GM21737 (cell line): ENCODE measurements at regions not wholly inside any gene's neighbourhood (a gene's known extent, or its start where the extent isn't known, plus 50 kb on each side); places are given as distances from the start of the nearest gene placed in this dataset.

Experiments used
- ATAC-seq: cut with Tn5 transposase; IDR thresholded peaks from one replicate; pipeline ENCODE4 v1.9.1; 2021; ENCODE audit warnings: mild to moderate bottlenecking, moderate library complexity; ENCODE audit not compliant: unreplicated experiment

DNA sequence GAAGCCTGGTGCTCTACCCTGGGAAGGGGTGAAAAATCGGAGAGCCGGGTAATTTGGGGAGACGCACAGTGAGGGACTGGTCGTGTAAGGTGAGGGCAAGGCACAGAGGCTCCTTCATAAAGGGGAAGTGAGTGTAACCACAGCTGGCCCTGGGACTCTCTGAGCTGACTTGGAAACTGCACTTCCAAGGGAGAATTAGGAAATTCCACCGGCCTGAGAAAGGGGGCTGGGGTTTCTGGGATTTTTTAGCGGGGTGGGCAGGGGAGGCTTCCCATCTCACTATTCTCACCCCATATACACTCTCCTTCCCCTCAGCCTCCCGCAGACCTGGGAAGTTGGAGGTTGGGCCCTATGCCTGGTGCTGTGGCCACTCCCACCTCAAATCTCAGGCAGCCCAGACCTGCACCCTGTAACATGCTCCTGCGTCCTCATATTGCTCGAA lies 88.3 kb upstream of the IPO9 start:
- no peak for ATAC-seq

DNA sequence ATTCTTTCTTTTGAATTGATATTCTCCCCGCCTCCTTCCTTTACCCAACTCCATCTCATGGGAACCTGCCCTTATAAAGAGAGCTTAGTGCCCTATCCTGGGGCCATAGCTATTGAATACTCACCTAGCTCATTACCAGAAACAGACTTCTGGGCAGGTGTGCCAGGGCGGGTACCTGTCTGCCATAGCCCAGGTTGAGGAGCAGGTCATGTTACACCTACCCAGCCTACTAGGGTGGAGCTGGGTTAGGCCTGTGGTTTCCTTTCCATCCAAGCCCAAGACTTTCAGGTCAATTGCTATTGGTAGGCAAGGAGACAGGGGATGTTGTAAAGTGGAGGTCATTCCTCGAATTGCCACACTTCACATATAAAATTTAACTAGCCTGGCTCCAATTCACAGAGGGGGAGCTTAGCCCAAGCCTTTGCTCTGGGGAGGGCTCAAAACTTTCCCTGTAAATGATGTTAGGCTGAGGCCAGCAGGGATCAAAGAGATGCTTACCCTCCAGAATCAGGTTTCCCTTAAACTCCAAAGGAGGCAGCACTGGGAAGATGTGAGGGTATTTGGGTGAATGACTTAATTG lies 87.1 kb upstream of the IPO9 start:
- ATAC-seq, result no peak

DNA sequence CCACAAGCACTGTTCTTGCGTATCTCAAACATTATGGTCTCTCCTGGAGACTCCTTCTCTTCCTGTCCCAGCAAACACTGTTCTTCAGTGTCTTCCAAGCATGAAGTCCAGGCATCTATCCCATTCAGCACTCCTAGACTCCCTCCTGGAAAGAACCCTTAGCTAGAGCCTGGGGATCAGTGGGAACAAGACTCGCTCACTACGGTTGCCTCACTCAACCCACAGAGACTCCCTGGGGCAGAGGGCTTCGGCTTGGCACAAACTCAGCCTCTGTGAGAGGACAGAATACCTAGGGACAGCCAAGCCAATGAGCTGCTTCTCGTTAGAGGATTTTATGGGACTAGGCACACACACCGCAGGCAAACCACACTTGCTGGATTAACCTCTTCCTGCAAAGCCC lies 86.5 kb upstream of the IPO9 start:
- no peak for ATAC-seq

DNA sequence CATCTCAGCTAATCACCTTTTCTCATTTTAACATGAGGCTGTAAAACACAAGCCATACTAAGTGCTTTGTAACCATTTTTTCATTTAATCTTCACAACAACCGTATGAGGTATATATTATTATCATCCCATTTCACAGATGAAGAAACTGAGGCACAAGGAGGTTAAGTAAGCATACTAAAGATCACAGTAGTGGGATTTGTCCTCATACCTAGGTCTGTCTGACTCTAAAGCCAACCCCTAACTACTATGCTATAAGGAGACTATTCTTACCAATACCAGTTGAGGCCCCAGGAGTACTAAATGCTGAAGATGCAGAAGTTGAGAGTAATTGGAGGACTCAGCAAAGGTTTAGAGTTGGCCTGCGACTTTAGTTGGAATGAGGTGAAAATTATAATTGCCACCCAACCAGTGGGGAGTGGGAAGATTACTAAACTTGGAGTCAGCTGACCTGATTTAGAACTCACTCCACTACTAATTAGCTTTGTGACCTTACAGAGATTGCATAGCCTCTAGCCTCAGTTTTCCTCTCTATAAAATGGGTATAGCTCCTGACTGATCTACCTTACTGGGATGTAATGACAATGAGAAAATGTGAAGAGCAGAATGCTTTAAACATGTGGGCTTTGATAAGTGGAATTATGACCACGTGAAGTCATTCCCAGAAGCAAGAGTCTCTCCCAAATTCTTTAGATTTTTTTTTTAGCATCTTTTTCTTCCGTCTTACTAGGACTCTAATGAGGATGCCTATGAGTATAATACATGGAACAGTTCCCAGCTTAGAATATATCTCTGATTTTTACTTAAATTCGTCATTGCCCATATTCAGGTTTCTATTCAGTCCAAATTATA lies 85.8 kb upstream of the IPO9 start:
- no peak for ATAC-seq

DNA sequence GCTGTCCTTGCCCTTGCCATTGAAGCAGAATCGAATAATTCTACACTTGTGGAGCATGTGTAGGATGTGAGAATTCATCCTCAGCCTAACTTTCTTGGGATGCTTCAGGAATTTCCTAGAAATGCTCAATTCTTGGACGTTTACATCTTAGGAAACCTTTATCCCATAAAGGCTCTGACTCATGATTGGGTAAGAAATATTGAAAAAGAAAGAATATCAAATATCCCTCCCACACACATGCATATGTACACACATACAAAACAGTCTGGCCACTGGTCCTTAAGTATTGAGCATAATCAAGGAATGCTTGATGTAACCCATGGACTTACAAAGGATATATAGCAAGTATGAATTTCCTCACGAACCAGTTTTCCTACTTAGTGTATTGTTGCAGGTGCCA lies 83.9 kb upstream of the IPO9 start:
- ATAC-seq, result no peak

DNA sequence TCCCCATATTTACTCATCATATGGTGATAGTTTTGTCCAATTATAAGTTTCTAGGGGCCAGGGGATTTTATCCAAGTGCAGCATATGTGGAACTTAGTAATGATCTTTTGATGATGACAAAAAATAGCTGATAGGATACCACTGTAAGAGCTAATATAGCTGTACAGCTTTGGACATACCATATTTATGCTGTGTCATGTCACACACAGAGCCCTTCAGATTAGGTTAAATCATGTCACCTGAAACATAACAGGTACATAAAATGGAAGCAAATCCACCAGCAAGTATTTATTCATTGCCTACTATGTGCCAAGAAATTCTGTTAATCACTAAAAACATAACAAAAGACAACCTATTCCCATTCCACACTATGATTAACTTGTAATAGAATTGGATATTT lies 82.8 kb upstream of the IPO9 start:
- no peak for ATAC-seq

DNA sequence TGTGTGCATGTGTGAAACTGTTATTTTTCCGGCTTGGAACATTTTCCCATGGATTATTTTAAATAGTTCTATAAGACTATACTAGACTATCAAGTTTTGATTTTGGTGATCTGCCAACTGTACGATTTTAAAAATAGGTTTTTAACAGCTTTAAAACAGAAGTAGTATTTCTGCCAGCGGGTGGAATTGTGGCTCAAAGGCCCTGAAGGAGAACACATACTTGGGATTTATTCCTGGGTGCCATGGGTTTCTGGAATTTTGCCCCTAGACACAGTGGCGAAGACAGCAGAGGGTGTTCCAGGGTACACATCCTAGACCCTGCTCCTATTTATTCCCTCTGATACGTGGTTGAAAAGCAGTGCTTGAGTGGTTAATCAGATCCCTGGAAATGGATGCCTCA lies 81.7 kb upstream of the IPO9 start:
- ATAC-seq, result no peak

DNA sequence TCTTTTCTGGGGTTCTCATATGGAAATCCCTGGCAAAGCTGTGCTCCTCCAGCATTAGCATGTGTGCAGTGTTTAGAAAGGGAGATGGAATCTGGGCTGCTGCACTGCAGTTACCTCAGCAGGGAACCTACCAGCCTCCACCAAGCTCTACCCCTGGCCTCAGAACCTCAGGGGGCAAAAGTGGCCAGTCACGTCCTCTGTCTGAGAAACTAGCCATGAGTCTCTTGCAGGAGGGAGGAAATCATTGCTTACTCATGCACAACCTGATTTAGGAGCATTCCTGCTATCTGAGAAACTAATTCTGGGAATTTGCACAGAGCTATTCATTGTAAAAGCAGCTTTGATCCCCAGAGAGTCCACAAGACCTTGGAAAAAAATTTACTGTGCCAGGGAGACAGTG lies 80.6 kb upstream of the IPO9 start:
- ATAC-seq, result no peak

DNA sequence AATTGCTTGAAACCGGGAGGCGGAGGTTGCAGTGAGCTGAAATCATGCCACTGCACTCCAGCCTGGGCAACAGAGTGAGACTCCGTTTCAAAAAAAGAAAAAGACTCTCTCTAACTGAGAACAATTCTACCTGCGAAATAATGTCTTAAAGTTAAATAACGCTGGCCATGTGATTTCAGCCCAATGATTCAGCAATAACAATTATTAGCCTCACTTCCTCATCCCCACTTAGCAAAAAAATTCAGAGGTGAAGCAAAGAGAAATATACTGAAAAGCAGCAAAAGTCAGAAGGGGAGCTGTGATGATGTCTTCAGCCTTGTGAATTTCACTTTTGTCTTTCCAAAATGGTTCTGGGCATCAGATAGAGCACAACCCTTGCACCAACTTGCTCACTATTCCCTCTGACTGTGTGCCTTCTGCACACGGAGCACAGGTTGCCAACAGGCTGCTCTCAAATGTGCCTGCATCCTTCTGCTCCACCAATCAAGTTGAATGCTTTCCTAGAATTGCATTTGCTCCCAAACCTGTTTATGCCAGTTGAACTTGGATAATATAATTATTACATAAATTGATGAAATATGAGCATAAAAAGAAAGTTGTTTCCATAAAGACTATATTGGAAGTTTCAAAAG lies 79.8 kb upstream of the IPO9 start:
- no peak for ATAC-seq

DNA sequence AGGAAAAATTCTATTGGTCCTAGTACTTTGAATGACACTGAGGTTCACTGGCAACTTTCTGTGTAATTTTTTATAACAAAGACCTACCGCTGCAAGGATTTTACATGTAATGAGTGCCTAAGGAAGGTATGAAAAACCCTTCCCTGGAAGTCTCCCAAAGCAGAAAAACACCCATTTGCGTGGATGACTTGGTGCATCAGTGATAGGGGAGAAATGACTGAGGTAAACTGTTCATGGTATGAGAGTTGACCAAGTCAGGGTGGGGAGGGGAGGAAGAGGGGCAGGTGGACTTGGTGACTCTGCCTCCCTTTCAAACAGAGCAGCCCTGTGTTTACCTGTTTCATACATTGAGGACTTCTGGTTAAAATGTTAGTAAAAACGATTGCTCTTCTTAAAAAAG lies 78.8 kb upstream of the IPO9 start:
- ATAC-seq, result no peak

DNA sequence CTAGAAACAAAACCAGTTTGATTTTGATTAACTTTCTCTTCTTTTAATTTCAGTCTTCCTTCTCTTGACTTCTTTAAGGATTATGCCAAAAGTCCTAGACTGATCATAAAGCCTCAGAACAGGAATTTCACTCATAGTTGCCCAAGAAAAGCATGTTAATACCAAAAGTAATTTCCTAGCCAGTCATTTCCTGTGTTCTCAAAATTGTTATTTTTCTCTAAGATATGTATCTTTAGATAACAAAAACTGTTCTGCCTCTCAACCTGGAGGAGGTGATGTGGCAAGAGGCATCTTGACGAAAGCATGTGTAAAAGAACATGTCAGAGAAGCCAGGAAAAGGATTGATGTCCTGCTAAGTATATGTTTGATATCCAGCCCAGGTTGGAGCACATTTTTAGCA lies 78.0 kb upstream of the IPO9 start:
- no peak for ATAC-seq

DNA sequence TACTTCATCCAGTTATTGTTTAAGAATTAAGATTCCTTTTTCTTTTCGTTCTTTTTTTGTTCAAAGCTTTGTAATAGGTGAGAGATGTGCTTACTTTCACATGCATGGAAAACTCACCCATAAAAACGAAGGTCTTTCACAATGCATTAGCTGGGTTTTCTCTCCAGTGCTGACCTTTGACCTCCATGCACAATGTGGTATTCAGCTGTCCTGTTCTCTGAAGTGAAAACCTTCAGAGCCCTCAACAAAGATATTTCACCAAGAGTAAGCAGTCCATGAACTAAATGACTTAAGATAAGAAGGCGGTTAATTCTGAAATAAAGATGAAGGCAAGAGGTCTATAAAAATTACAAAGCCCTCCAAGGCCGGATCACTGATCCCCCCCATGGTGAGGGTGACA lies 77.1 kb upstream of the IPO9 start:
- no peak for ATAC-seq

DNA sequence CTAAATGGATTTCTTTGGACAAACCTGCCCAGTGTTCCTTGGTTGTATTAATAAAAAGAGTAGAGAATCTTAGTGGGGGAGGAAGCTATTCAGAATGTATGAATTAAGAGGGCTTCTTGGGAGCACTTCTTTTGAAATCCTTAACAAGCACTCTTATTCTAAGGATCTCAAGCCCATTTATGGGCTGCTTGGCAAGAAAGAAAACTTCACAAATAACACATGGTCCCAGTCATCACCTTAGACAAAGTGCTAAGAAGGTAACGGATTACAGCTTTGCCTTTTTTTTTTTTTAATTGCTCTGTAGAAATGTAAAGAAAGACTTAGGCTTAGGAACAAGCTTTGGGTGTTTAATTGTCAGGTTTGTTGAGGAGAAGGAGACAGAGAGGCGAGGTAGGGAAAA lies 76.6 kb upstream of the IPO9 start:
- no peak for ATAC-seq

DNA sequence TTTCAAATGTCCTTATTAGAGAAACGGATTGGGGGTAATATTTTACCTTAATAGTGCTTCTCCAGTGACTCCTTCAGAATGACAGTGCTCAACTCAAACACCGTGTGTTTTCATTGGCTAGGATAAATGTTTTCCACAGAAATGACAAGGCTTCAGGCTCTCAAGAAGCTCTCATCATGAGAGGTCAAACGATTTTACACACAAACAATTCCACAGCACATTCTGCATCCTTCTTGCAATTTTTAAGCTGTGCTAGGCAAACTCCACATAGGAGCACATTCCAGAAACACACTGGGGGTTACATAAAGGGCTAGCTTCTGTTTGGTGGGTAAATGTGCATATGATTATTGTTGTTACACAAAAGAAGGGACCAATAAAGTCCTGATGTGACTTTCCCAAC lies 75.5 kb upstream of the IPO9 start:
- ATAC-seq, result no peak

DNA sequence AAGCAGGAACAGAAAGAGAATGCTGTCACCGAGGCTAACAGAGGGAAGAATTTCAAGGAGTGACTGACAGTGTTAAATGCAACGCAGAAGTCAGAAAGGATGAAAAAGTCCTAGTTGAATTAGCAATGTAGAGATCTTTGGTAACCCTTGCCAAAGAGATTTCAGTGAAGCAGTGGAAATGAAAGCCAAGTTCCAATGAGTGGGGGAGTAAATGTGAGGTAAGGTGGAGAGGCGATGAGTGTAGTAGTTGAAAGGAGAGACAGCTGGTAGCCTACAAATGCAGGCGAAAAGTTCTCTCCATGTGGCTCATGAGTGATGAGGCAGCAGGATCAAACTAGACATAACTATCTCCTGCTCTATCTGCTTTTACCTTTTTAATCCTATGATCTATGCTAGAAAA lies 74.6 kb upstream of the IPO9 start:
- ATAC-seq, result no peak

DNA sequence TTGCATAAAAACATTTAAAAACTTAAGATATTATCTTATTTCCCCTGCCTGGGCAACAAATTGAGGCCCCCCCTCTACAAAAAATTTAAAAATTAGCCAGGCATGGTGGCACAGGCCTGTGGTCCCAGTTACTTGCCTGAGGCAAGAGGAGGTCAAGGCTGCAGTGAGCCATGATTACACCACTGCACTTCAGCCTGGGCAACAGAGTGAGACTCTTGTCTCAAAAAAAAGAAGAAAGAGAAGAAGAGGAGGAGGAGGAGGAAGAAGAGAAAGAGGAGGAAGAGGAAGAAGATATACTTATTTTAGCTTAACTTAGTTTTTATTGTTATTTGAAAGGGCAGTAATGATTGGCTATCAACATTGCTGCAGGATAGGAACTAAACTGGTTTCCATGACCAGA lies 73.8 kb upstream of the IPO9 start:
- no peak for ATAC-seq

DNA sequence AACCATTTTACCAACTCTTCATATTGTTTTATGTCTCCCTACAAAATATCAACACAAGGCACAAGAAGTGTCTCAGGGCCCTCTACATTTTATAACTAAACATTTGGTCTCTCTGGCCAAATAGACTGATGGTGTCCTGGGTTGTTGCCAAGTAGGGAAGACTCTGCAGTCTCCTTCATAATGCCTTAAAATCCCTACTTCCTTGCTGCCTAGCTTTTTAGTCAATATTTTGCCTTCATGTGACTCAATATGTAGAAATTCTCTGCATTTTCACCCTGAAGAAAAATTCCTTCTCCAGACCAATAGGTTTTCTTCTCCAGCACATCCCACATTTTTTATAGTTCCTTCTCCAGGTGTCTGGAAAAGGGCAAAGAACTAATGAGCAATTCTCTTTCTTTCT lies 72.6 kb upstream of the IPO9 start:
- no peak for ATAC-seq

DNA sequence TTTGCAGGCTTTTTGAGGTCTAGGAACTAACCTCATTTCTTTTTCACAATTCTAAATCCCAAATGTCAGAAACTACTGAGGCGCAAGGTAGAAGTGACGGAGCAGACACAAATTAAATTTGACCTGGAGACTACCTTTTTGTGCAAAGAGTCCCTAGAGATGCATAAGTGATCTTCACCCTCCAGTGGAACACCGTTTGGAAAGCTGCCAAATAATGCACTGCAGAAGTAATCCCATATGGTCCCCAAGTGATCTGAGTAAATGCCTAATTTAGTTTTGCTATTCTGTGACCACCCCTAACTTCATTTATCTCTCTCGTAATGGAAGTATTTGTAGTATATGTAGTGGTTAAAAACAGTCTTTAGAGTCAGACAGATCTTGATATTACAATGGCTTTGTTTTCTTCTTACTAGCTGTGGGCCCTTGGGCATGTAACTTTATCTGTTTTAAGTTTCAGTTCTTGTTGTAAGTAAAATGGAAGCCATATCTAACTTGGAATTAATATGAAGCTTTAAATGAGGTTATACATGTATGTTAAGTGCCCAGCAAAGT lies 70.4 kb upstream of the IPO9 start:
- no peak for ATAC-seq

DNA sequence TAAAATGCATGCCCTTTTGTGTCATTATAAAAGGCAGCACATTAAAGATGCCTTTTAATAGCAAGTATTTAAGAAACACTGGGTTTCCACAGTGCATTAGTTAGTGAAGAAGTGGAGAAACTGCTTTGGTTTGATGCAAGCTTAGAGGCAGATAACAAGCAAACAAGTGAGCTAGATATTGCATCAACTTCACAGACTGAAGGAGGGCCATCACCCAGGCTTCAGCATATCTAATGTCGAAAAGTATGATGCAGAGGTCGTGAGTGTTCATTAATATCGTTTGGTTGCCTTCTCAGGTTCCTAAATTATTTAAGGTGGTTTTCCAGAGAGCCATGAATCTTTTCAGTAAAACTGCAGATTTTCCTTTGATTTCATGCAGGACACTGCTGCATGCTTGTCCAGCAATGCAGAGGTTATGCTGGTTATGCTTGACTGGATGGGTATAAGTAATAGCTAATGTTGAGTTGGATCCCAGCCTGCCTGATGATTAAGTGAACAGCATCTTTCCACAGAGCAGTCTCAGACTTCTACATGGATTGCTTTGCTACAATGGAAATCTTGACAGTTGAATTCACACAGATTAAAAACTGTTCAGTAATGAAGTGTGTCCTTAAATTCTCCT lies 69.7 kb upstream of the IPO9 start:
- ATAC-seq, result no peak

DNA sequence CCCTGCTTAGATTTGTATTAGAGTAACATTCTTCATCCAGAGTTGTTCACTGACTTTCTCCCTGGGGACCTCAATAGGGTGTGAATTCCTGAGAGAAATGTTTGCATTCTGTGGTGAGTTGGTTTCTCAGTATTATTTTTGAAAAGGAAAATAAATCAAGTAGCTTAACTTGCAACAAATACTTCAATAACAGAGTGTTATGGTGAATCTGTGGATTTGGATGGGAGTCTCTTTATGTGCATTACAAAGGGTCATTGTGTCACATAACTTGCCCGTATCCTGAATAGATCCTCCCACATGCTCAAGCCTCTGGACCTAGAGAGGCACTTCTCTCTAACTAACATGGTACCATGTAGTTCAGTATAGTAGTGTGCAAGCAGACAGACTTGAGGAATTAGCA lies 68.4 kb upstream of the IPO9 start:
- no peak for ATAC-seq

DNA sequence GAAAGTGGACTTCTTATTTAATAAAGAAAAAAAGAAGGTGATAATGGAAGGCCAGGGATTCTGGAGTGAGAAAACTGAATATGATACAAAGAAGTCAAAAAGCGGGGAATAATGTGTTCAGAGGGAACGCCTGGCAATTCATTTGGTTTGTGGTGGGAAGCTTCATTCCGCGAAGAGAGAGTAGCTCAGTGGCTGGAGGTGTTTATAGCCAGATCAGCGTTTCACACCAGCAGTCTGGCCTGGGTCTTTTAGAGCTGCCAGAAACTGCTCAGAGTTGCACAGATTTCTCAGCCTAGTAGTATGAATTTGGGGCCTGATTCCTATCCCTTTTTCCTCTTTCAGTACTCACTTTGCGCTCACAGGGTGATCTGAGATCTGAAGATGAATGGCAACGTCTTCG lies 67.8 kb upstream of the IPO9 start:
- no peak for ATAC-seq

DNA sequence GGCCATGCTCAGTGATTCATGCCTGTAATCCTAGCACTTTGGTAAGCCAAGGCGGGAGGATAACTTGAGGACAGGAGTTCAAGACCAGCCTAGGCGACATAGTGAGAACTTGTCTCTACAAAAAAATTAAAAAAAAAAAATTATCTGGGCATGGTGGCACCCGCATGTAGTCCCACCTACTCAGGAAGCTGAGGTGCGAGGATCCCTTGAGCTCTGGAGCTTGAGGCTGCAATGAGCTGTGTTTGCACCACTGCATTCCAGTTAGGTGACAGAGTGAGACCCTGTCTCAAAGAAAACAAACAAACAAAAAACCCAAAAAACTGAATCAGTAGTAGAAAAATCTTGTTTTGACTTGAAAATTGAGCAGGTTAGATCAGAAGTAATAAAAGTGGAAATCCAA lies 67.1 kb upstream of the IPO9 start:
- no peak for ATAC-seq
